Colonic mucosa (tissue), 4 donors: ENCODE measurements at regions not wholly inside any gene's neighbourhood (a gene's known extent, or its start where the extent isn't known, plus 50 kb on each side); places are given as distances from the start of the nearest gene placed in this dataset.

ENCODE experiments used
- DNase-seq: peaks from one replicate; pipeline ENCODE4 v3.0.0-alpha.2; 2020
- H3K27ac ChIP-seq: fragments of 200-600 bp; one replicate; pipeline ENCODE4 v1.8.0; 2021
- H3K27me3 ChIP-seq: fragments of 200-600 bp; one replicate; pipeline ENCODE4 v1.8.0; 2021
- H3K36me3 ChIP-seq: fragments of 200-600 bp; one replicate; pipeline ENCODE4 v1.8.0; 2021
- H3K4me1 ChIP-seq: fragments of 200-600 bp; one replicate; pipeline ENCODE4 v1.8.0; 2021; ENCODE audit warnings: mild to moderate bottlenecking
- H3K4me3 ChIP-seq: fragments of 200-600 bp; one replicate; pipeline ENCODE4 v1.8.0; 2021
- H3K9ac ChIP-seq, 2 donors: one replicate each; pipeline ENCODE4 v1.7.0; 2013; ENCODE audit warnings: control low read depth in 2 of 2, low read depth in 2 of 2, low read length in 2 of 2
- H3K9me3 ChIP-seq: fragments of 200-600 bp; one replicate; pipeline ENCODE4 v1.8.0; 2021
- CTCF ChIP-seq: fragments of 200-600 bp; IDR thresholded peaks from one replicate; pipeline ENCODE4 v1.8.0; 2022; ENCODE audit warnings: antibody characterized with exemption, mild to moderate bottlenecking
- intact Hi-C: fragments of 100-400 bp; cut with DNase I; formaldehyde crosslinking; loops from one replicate; pipeline ENCODE4 v1.14.1; 2022
- donor health status: healthy.
- donor health status: DM: no; HTN: no; CAD: no.
- donor health status: DM: no; HTN: no; CAD: no.

- TF ChIP-seq CTCF, result no peak
- H3K27ac ChIP-seq, result no peak overlapping the region
- DNase-seq, result no peak
- H3K4me1 ChIP-seq, result no peaks in the 10 kb centered on the region
- no peaks in the 10 kb centered on the region for H3K27me3 ChIP-seq
- no peak overlapping the region for H3K4me3 ChIP-seq
- H3K9ac ChIP-seq, result no peak overlapping the region
- no peaks in the 10 kb centered on the region for H3K36me3 ChIP-seq
- H3K9me3 ChIP-seq, result no peaks in the 10 kb centered on the region
- intact Hi-C loops, result no loop called here
Observed at GRCh38 chr2:150247481-150247880, 240.0 kb downstream of the RND3 start.

GRCh38 chr2:150234787-150235446, 252.6 kb downstream of the RND3 start:
- Histone ChIP-seq H3K9ac (no peak overlapping the region), H3K36me3 (no peaks in the 10 kb centered on the region), H3K4me3 (no peak overlapping the region), H3K9me3 (no peaks in the 10 kb centered on the region), H3K27ac (peak overlapping the region; percentile 47), H3K27me3 (no peaks in the 10 kb centered on the region), H3K4me1 (no peaks in the 10 kb centered on the region)
- intact Hi-C loops, result no loop called here
- TF ChIP-seq CTCF, result no peak
- peak; percentile 27 for DNase-seq

GRCh38 chr2:150232871-150233270, 254.6 kb downstream of the RND3 start:
- H3K4me1 ChIP-seq, result no peaks in the 10 kb centered on the region
- no peak overlapping the region for H3K4me3 ChIP-seq
- no peak overlapping the region for H3K27ac ChIP-seq
- no peaks in the 10 kb centered on the region for H3K27me3 ChIP-seq
- H3K36me3 ChIP-seq, result no peaks in the 10 kb centered on the region
- TF ChIP-seq CTCF, result no peak
- intact Hi-C loops, result no loop called here
- DNase-seq, result no peak
- H3K9ac ChIP-seq, result no peak overlapping the region
- no peaks in the 10 kb centered on the region for H3K9me3 ChIP-seq

GRCh38 chr2:150232321-150232720, 255.1 kb downstream of the RND3 start:
- no peaks in the 10 kb centered on the region for H3K36me3 ChIP-seq

GRCh38 chr2:150230616-150231015, 256.9 kb downstream of the RND3 start:
- Histone ChIP-seq H3K4me1 (no peaks in the 10 kb centered on the region), H3K27ac (no peak overlapping the region), H3K4me3 (no peak overlapping the region), H3K36me3 (no peaks in the 10 kb centered on the region), H3K9me3 (no peaks in the 10 kb centered on the region), H3K27me3 (no peaks in the 10 kb centered on the region), H3K9ac (no peak overlapping the region)
- DNase-seq, result no peak
- intact Hi-C loops, result no loop called here
- TF ChIP-seq CTCF, result no peak

More at GRCh38 chr2:150232321-150232720, 255.1 kb downstream of the RND3 start:
- Histone ChIP-seq H3K4me1 (no peaks in the 10 kb centered on the region), H3K9ac (no peak overlapping the region), H3K4me3 (no peak overlapping the region), H3K27ac (no peak overlapping the region), H3K27me3 (no peaks in the 10 kb centered on the region), H3K9me3 (no peaks in the 10 kb centered on the region)
- no peak for TF ChIP-seq CTCF
- intact Hi-C loops, result no loop called here
- no peak for DNase-seq
